H9 (cell line): ENCODE measurements at regions not wholly inside any gene's neighbourhood (a gene's known extent, or its start where the extent isn't known, plus 50 kb on each side); places are given as distances from the start of the nearest gene placed in this dataset.

Experiments used
- DNase-seq: peaks from one replicate; pipeline ENCODE4 v3.0.0-alpha.2; 2017
- H2AFZ ChIP-seq: one replicate; pipeline ENCODE4 v1.6.1; 2013; ENCODE audit warnings: mild to moderate bottlenecking, low read length, control low read depth, moderate library complexity
- H2AK5ac ChIP-seq: 2 replicates; pipeline ENCODE4 v1.6.1; 2013; ENCODE audit warnings: low read length, control low read depth, mixed read lengths; ENCODE audit not compliant: insufficient read length
- H2BK120ac ChIP-seq: one replicate; pipeline ENCODE4 v1.6.1; 2013; ENCODE audit warnings: low read depth, mild to moderate bottlenecking, low read length, control low read depth, inconsistent platforms; ENCODE audit not compliant: poor library complexity, severe bottlenecking
- H2BK12ac ChIP-seq: 2 replicates; pipeline ENCODE4 v1.6.1; 2013; ENCODE audit warnings: low read length, control low read depth, mixed read lengths, low read depth; ENCODE audit not compliant: insufficient read length
- H2BK15ac ChIP-seq: 2 replicates; pipeline ENCODE4 v1.6.1; 2013; ENCODE audit warnings: low read depth, low read length, control low read depth
- H2BK20ac ChIP-seq: one replicate; pipeline ENCODE4 v1.6.1; 2013; ENCODE audit warnings: low read depth, mild to moderate bottlenecking, low read length, control low read depth, inconsistent platforms; ENCODE audit not compliant: poor library complexity, severe bottlenecking
- H2BK5ac ChIP-seq: 2 replicates; pipeline ENCODE4 v1.6.1; 2013; ENCODE audit warnings: low read length, control low read depth, mixed read lengths; ENCODE audit not compliant: insufficient read length
- H3K14ac ChIP-seq: 2 replicates; pipeline ENCODE4 v1.6.1; 2013; ENCODE audit warnings: low read length, control low read depth; ENCODE audit not compliant: insufficient read depth
- H3K18ac ChIP-seq: 2 replicates; pipeline ENCODE4 v1.6.1; 2013; ENCODE audit warnings: low read depth, mild to moderate bottlenecking, mixed read lengths, low read length, control low read depth; ENCODE audit not compliant: insufficient read length
- H3K23ac ChIP-seq: 2 replicates; pipeline ENCODE4 v1.6.1; 2013; ENCODE audit warnings: low read length, control low read depth, mixed read lengths, low read depth; ENCODE audit not compliant: insufficient read length
- H3K23me2 ChIP-seq: 2 replicates; pipeline ENCODE4 v1.6.1; 2013; ENCODE audit warnings: low read depth, mild to moderate bottlenecking, mixed read lengths, low read length, control low read depth; ENCODE audit not compliant: insufficient read length, poor library complexity, severe bottlenecking
- H3K27ac ChIP-seq: 2 replicates; pipeline ENCODE4 v1.5.1; 2013; ENCODE audit warnings: low read length, control low read depth, mixed read lengths, low read depth; ENCODE audit not compliant: insufficient read length
- H3K27me3 ChIP-seq: 2 replicates; pipeline ENCODE4 v1.6.1; 2013; ENCODE audit warnings: low read length, control low read depth, inconsistent platforms; ENCODE audit not compliant: insufficient read depth
- H3K4ac ChIP-seq: 2 replicates; pipeline ENCODE4 v1.6.1; 2013; ENCODE audit warnings: low read depth, mild to moderate bottlenecking, control low read depth, inconsistent platforms, low read length, moderate library complexity
- H3K4me1 ChIP-seq: 2 replicates; pipeline ENCODE4 v1.6.1; 2013; ENCODE audit warnings: low read length, control low read depth, inconsistent platforms; ENCODE audit not compliant: insufficient read depth
- H3K4me2 ChIP-seq: 2 replicates; pipeline ENCODE4 v1.6.1; 2013; ENCODE audit warnings: low read length, control low read depth, mixed read lengths; ENCODE audit not compliant: insufficient read length, insufficient read depth
- H3K56ac ChIP-seq: 2 replicates; pipeline ENCODE4 v1.6.1; 2013; ENCODE audit warnings: low read depth, mild to moderate bottlenecking, mixed read lengths, low read length, control low read depth; ENCODE audit not compliant: insufficient read length
- H3K79me1 ChIP-seq: 2 replicates; pipeline ENCODE4 v1.6.1; 2013; ENCODE audit warnings: low read depth, mild to moderate bottlenecking, moderate library complexity, low read length, control low read depth, inconsistent platforms; ENCODE audit not compliant: insufficient read depth, poor library complexity, severe bottlenecking
- H3K79me2 ChIP-seq: 2 replicates; pipeline ENCODE4 v1.6.1; 2013; ENCODE audit warnings: low read length, control low read depth, inconsistent platforms; ENCODE audit not compliant: insufficient read depth
- H3K9ac ChIP-seq: 2 replicates; pipeline ENCODE4 v1.6.1; 2013; ENCODE audit warnings: low read length, control low read depth, mixed read lengths; ENCODE audit not compliant: insufficient read length; ENCODE audit errors: extremely low read depth
- H3K9me3 ChIP-seq: one replicate; pipeline ENCODE4 v1.6.1; 2013; ENCODE audit warnings: low read depth, low read length, inconsistent platforms; ENCODE audit not compliant: control insufficient read depth
- H3T11ph ChIP-seq: one replicate; pipeline ENCODE4 v1.6.1; 2013; ENCODE audit warnings: mild to moderate bottlenecking, low read length, control low read depth, inconsistent platforms
- H4K20me1 ChIP-seq: one replicate; pipeline ENCODE4 v1.6.1; 2013; ENCODE audit not compliant: control insufficient read depth, insufficient read length, insufficient read depth
- H4K5ac ChIP-seq: 2 replicates; pipeline ENCODE4 v1.6.1; 2013; ENCODE audit warnings: low read depth, mild to moderate bottlenecking, mixed read lengths, low read length, control low read depth; ENCODE audit not compliant: insufficient read length
- H4K8ac ChIP-seq: replicated peaks from 2 replicates; pipeline ENCODE4 v1.6.1; 2013; ENCODE audit warnings: low read length, control low read depth, mixed read lengths, low read depth; ENCODE audit not compliant: insufficient read length
- H4K91ac ChIP-seq: 2 replicates; pipeline ENCODE4 v1.6.1; 2013; ENCODE audit warnings: low read depth, mild to moderate bottlenecking, moderate library complexity, mixed read lengths, low read length, control low read depth; ENCODE audit not compliant: insufficient read length
- H3K27ac Mint-ChIP-seq, 3 experiments: 2 replicates in 2 of 3; 3 replicates in 1 of 3; pipeline ENCODE4 v1.8.0; 2020 to 2021; ENCODE audit warnings: mixed read lengths in 3 of 3, mild to moderate bottlenecking in 1 of 3, moderate library complexity in 1 of 3
- H3K27me3 Mint-ChIP-seq: 2 replicates; pipeline ENCODE4 v1.8.0; 2021; ENCODE audit warnings: low read depth, mild to moderate bottlenecking, moderate library complexity, mixed read lengths
- H3K36me3 Mint-ChIP-seq, 3 experiments: 2 replicates in 2 of 3; 3 replicates in 1 of 3; pipeline ENCODE4 v1.8.0; 2020 to 2021; ENCODE audit warnings: low read depth in 3 of 3, mixed read lengths in 3 of 3; ENCODE audit not compliant: insufficient read depth in 1 of 3
- H3K4me1 Mint-ChIP-seq, 2 experiments: 2 replicates each; pipeline ENCODE4 v1.8.0; 2020; ENCODE audit warnings: mixed read lengths in 2 of 2
- H3K4me3 Mint-ChIP-seq, 2 experiments: 2 replicates in 1 of 2; 3 replicates in 1 of 2; pipeline ENCODE4 v1.8.0; 2020 to 2021; ENCODE audit warnings: mild to moderate bottlenecking in 2 of 2, mixed read lengths in 2 of 2, moderate library complexity in 1 of 2
- H3K9me3 Mint-ChIP-seq, 2 experiments: 2 replicates in 1 of 2; 3 replicates in 1 of 2; pipeline ENCODE4 v1.8.0; 2020; ENCODE audit warnings: mild to moderate bottlenecking in 2 of 2, mixed read lengths in 2 of 2, moderate library complexity in 1 of 2
- CTCF ChIP-seq: fragments of 200-600 bp; sonication (generic); conservative IDR thresholded peaks from 3 replicates; pipeline ENCODE4 v1.8.0; 2021; ENCODE audit warnings: antibody characterized with exemption, mild to moderate bottlenecking
- WGBS: extraction: QIAGEN DNeasy Blood & Tissue Kit; methylation state at CpG from one replicate; pipeline ENCODE4 v1.1.7; 2013; ENCODE audit warnings: missing lambda C conversion rate, low lambda C conversion rate, mixed read lengths; ENCODE audit not compliant: insufficient read length; ENCODE audit errors: extremely low coverage; 5-methylcytosine and 5-hydroxymethylcytosine counted together

GRCh38 chr12:85424581-85425348 is 144.7 kb downstream of the ALX1 start:
- Histone ChIP-seq H3K4ac (no peak overlapping the region), H3K56ac (no peak overlapping the region), H3T11ph (no peak overlapping the region), H2BK5ac (no peak overlapping the region), H3K27me3 (no peaks in the 10 kb centered on the region), H3K14ac (no peak overlapping the region), H2BK120ac (no peak overlapping the region), H3K79me1 (no peaks in the 10 kb centered on the region), H3K4me2 (no peak overlapping the region), H3K23ac (no peak overlapping the region), H4K8ac (no peak overlapping the region), H2BK20ac (no peak overlapping the region), H2BK15ac (no peak overlapping the region), H2AK5ac (no peak overlapping the region), H4K20me1 (no peaks in the 10 kb centered on the region), H3K23me2 (no peaks in the 10 kb centered on the region), H3K27ac (no peak overlapping the region), H3K18ac (no peak overlapping the region), H3K79me2 (no peaks in the 10 kb centered on the region), H4K5ac (no peak overlapping the region), H4K91ac (no peak overlapping the region), H2AFZ (no peak overlapping the region), H3K4me1 (no peaks in the 10 kb centered on the region), H2BK12ac (no peak overlapping the region), H3K9ac (no peak overlapping the region), H3K9me3 (no peaks in the 10 kb centered on the region)
- Mint-ChIP-seq H3K4me3 (no peak overlapping the region), H3K9me3 (no peaks in the 10 kb centered on the region; a peak in 1 of 5 replicates), H3K27me3 (no peaks in the 10 kb centered on the region), H3K27ac (no peak overlapping the region), H3K4me1 (no peaks in the 10 kb centered on the region), H3K36me3 (no peaks in the 10 kb centered on the region)
- TF ChIP-seq CTCF = peak; percentile 74
- DNase-seq = no peak
- no CpG with 5 or more reads among the region's 10 CpGs for WGBS
